Astrocyte (in vitro differentiated cells and primary cell): ENCODE measurements at regions not wholly inside any gene's neighbourhood (a gene's known extent, or its start where the extent isn't known, plus 50 kb on each side); places are given as distances from the start of the nearest gene placed in this dataset.

Source experiments
- CTCF ChIP-seq: IDR thresholded peaks from 2 replicates; pipeline ENCODE4 v1.5.1; 2011; ENCODE audit warnings: low read depth, mild to moderate bottlenecking, inconsistent platforms, low read length, moderate library complexity; ENCODE audit not compliant: insufficient read depth
- EZH2 ChIP-seq: IDR thresholded peaks from 2 replicates; pipeline ENCODE4 v1.6.1; 2012; ENCODE audit warnings: mild to moderate bottlenecking, low read length, inconsistent platforms; ENCODE audit not compliant: insufficient read depth

- TF ChIP-seq EZH2: no peak
- no peak for TF ChIP-seq CTCF
Measured at GRCh38 chr5:40381676-40382363, 297.9 kb upstream of the PTGER4 start.
